Transverse colon (tissue), 4 donors: ENCODE measurements at regions not wholly inside any gene's neighbourhood (a gene's known extent, or its start where the extent isn't known, plus 50 kb on each side); places are given as distances from the start of the nearest gene placed in this dataset.

Experiments used
- DNase-seq: peaks from one replicate; pipeline ENCODE4 v3.0.0-alpha.2; 2019
- H3K27ac ChIP-seq, 4 donors: fragments of 200-600 bp; sonication (generic); 2 replicates each; pipeline ENCODE4 v1.5.1; 2016 to 2018; ENCODE audit warnings: inconsistent platforms in 4 of 4
- H3K27me3 ChIP-seq: fragments of 200-600 bp; sonication (generic); 2 replicates; pipeline ENCODE4 v1.5.1; 2017; ENCODE audit warnings: inconsistent platforms
- H3K36me3 ChIP-seq, 4 donors: fragments of 200-600 bp; sonication (generic); 2 replicates each; pipeline ENCODE4 v1.5.1; 2017 to 2019; ENCODE audit warnings: inconsistent platforms in 4 of 4
- H3K4me1 ChIP-seq, 4 donors: fragments of 200-600 bp; sonication (generic); 2 replicates each; pipeline ENCODE4 v1.5.1; 2017 to 2020; ENCODE audit warnings: inconsistent platforms in 4 of 4
- H3K4me3 ChIP-seq, 4 donors: fragments of 200-600 bp; sonication (generic); 1 replicate in 1 of 4; 2 replicates in 3 of 4; pipeline versions ENCODE4 v1.5.1 to v1.6.1; 2017 to 2019; ENCODE audit warnings: inconsistent platforms in 4 of 4
- H3K9me3 ChIP-seq, 2 donors: fragments of 200-600 bp; sonication (generic); 2 replicates each; pipeline ENCODE4 v1.5.1; 2017 to 2019; ENCODE audit warnings: inconsistent platforms in 2 of 2
- CTCF ChIP-seq, 5 experiments: fragments of 200-600 bp in 3 of 5; fragments of 450-650 bp in 2 of 5; sonication (generic) in 3 of 5; IDR thresholded peaks; 1 replicate in 2 of 5; 2 replicates in 3 of 5; pipeline ENCODE4 v1.5.1; 2016 to 2017; ENCODE audit warnings: antibody characterized with exemption in 5 of 5, inconsistent platforms in 3 of 5, mild to moderate bottlenecking in 2 of 5, moderate library complexity in 1 of 5
- EP300 ChIP-seq: sonication (generic); formaldehyde crosslinking; IDR thresholded peaks from one replicate; pipeline ENCODE4 v1.6.1; 2017; ENCODE audit warnings: antibody characterized with exemption, low read depth
- POLR2A ChIP-seq: fragments of 450-650 bp; IDR thresholded peaks from one replicate; pipeline ENCODE4 v1.6.1; 2016; ENCODE audit warnings: antibody characterized with exemption, mild to moderate bottlenecking, moderate library complexity
- POLR2AphosphoS5 ChIP-seq, 3 donors: sonication (generic); formaldehyde crosslinking; IDR thresholded peaks; one replicate each; pipeline ENCODE4 v1.6.1; 2016; ENCODE audit warnings: antibody characterized with exemption in 3 of 3
- WGBS, 2 donors: methylation state at CpG; one replicate each; pipeline ENCODE4 v1.1.5; 2018; ENCODE audit warnings: low coverage in 1 of 2; 5-methylcytosine and 5-hydroxymethylcytosine counted together
- in situ Hi-C, 4 donors: fragments of 200-750 bp; cut with MboI; loops; one replicate each; pipeline versions ENCODE4 v1.15.0 to v1.15.1; 2017; ENCODE audit warnings: low sequenced_read_pairs in 3 of 4, low pct_ligation_motif_present in 1 of 4, low pct_unique_long_range_greater_than_20kb in 1 of 4
- intact Hi-C: fragments of 100-400 bp; cut with DNase I; formaldehyde crosslinking; loops from one replicate; pipeline ENCODE4 v1.15.1; 2023; ENCODE audit warnings: low total_unique reads

GRCh38 chr1:221451741-221452140 lies 290.1 kb downstream of the DUSP10 start:
- WGBS, 2 donors = 61 to 83% methylated on average over 1 of the region's 1 CpG
- in situ Hi-C loops = no loop called here

GRCh38 chr1:221454096-221454495 lies 287.8 kb downstream of the DUSP10 start:
- 65 to 79% methylated on average over 2 of the region's 2 CpGs for WGBS, 2 donors
- in situ Hi-C loops (no loop called here), intact Hi-C loops (loop anchor here (10.0 kb wide), 1 partner anchor 291 kb away; the partner anchor contains the start of gene DUSP10)
- Histone ChIP-seq H3K4me3 (no peak overlapping the region), H3K4me1 (no peaks in the 10 kb centered on the region), H3K27me3 (no peaks in the 10 kb centered on the region), H3K27ac (no peak overlapping the region), H3K36me3 (no peaks in the 10 kb centered on the region), H3K9me3 (no peaks in the 10 kb centered on the region)
- TF ChIP-seq POLR2AphosphoS5 (IDR thresholded peaks at IDR 0.05) = no peak
- no peak for TF ChIP-seq CTCF (IDR thresholded peaks at IDR 0.05)
- TF ChIP-seq POLR2A = no peak
- no peak for DNase-seq

More at GRCh38 chr1:221451741-221452140, 290.1 kb downstream of the DUSP10 start:
- Histone ChIP-seq H3K4me1 (peaks cover 0 to 4% (median 0%) of the 10 kb centered on the region in 4 donors), H3K27me3 (no peaks in the 10 kb centered on the region), H3K9me3 (no peaks in the 10 kb centered on the region), H3K36me3 (no peaks in the 10 kb centered on the region), H3K4me3 (no peak overlapping the region), H3K27ac (no peak overlapping the region)
- no peak for TF ChIP-seq EP300
- no peak for TF ChIP-seq POLR2AphosphoS5 (IDR thresholded peaks at IDR 0.05)
- no peak for TF ChIP-seq POLR2A
- no peak for TF ChIP-seq CTCF (IDR thresholded peaks at IDR 0.05)
- intact Hi-C loops = loop anchor here (10.0 kb wide), 1 partner anchor 293 kb away; the partner anchor contains the start of gene DUSP10
- no peak for DNase-seq

- Histone ChIP-seq H3K36me3 (no peaks in the 10 kb centered on the region), H3K27me3 (no peaks in the 10 kb centered on the region), H3K27ac (no peak overlapping the region), H3K4me1 (no peaks in the 10 kb centered on the region), H3K9me3 (no peaks in the 10 kb centered on the region), H3K4me3 (no peak overlapping the region)
- no peak for TF ChIP-seq POLR2A
- TF ChIP-seq POLR2AphosphoS5 (IDR thresholded peaks at IDR 0.05) = no peak
- no peak for TF ChIP-seq EP300
- no peak for TF ChIP-seq CTCF (IDR thresholded peaks at IDR 0.05)
- intact Hi-C loops = loop anchor here (10.0 kb wide), 1 partner anchor 288 kb away; the partner anchor contains the start of gene DUSP10
- DNase-seq = no peak
- 83 to 88% methylated on average over 4 of the region's 4 CpGs for WGBS, 2 donors
- in situ Hi-C loops = no loop called here
Observed at GRCh38 chr1:221456918-221457317, 285.0 kb downstream of the DUSP10 start.

- Histone ChIP-seq H3K27ac (peak overlapping the region; percentile 43 to 73 (median 58)), H3K4me1 (no peaks in the 10 kb centered on the region), H3K27me3 (no peaks in the 10 kb centered on the region), H3K36me3 (no peaks in the 10 kb centered on the region), H3K4me3 (no peak overlapping the region), H3K9me3 (no peaks in the 10 kb centered on the region)
- no peak for DNase-seq
- in situ Hi-C loops (no loop called here), intact Hi-C loops (loop anchor here (10.0 kb wide), 1 partner anchor 287 kb away; the partner anchor contains the start of gene DUSP10)
- 45 to 68% methylated on average over 4 to 7 of the region's 7 CpGs for WGBS, 2 donors
- TF ChIP-seq POLR2AphosphoS5 (IDR thresholded peaks at IDR 0.05) (peak in 1 of 3 donors; percentile 18), EP300 (no peak)
Observed at GRCh38 chr1:221457685-221458446, 284.0 kb downstream of the DUSP10 start.
